ENCODE measurements at regions not wholly inside any gene's neighbourhood (a gene's known extent, or its start where the extent isn't known, plus 50 kb on each side); places are given as distances from the start of the nearest gene placed in this dataset.
A peak's percentile ranks its signal among the peaks of the same experiment; 100 is the strongest.

DNA sequence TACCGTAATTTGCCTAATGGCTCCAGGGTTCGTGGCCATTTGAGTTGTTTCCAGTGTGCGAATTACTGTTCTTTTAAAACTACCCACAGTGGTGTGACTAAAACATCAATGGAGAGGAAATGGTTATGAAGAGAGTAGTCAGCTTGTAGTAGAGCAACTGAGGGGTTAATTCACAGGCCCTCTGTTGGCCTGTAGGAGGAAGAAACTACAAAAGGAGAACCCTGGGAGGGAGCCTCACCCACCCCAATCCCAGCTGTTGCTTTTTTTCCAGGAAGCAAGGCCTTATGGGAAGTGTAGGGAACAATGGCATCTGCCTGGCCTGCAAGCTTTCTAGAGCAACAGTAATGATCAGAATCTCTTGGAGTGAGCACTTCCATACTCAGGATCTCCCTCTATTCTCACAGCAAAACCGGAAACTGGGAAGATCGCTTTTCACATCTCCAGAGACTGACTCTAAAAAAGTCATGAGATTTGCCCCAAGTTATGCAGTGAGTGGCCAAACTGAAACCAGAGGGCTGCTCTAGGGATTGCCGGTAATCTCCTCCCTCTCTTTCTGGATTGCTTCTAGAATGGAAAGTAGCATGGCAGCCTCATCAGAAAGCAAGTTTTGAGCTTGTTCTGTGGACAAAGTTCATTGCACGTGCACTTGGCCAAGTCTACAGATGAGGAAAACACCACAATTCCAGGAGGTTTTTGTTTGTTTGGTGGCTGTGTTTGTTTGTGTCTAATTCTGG lies 125.3 kb upstream of the PWP1 start:
- no peak for DNase-seq

DNA sequence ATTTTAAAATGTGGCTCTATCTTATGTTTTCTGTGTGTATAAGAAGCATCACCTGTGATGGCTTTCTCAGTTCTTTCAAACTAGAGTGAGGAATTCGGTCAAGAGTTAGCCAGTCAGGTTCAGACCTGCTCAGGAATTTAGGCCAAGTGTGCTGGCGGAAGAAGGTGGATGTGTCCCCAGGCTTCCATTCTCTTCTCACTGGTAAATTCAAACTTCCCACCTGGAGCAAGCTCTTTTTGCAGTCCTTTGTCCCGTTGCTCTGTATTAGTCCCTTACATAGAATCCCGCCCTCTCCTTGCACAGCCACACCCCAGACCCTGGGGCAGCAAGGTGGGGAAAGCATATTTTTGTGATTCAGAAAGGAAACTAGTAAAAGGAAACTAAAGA lies 124.7 kb upstream of the PWP1 start:
- no peak for DNase-seq

DNA sequence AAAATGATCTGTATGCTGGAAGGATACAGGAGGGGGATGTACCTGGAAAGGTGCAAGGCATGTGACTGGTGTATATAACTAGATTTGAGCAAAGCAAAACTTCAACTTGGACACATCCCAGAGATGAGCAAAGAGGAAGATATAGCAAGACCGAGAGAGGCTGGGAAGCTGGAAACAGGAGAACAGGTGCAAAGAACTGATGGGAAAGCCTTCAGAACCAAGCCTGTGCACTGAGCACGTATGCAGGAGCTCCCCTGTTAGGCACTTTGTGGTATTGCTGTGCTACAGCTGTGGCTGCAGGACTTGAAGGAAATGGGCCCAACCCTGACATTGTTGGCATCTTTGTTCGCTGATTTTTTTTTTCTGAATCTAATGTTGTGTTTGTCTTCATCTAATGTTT lies 120.7 kb upstream of the PWP1 start:
- peak; percentile 38 for DNase-seq

DNA sequence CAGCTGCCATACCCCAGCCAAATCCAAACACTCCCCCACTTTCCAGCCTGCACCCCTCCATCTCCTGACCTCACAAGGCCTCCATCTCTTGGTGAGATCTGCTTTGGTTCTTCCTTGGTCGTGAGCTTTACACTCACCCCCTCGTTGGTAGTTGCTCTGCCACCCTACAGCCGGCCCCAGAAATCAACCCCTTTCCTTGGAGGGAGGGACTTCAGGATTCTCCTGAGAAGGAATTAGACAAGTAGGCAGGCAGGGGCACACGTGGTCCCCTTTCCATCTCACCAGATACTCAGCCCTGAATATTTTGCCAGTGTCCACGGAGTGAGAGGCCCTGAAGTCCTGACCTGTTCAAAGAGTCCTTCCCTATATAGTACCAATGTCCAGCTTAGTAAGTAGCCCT lies 120.0 kb upstream of the PWP1 start:
- no peak for DNase-seq

DNA sequence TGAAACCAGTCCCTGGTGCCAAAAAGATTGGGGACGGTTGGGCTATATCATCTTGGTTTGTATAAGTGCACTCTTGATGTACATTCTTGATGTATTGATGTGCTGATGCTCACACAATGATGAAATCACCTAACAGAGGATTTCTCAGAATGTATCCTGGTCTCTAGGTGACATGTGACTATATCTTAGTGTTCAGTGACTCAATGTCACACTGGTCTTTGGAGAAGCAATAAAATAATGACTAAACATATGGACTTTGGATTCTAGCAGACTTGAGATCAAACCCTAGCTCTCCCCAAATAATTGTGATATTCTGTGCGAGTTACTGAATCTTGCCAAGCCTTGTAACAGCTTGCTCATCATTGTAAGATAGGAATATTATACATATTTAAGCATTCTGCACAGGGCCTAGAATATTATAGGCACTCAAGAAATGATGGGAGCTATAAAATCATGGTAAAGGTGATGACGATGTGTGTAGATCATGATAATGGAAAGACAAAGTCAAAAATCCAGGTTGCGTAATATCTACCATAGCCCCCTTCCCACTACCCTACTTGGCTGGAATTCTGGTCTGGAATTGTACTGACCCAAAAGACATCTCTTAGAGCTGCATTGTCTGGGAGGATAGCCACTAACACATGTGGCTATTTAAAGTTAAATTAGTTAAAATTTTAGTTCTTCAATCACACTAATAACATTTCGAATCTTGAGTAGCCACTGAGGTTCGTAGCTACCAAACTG lies 117.6 kb upstream of the PWP1 start:
- no peak for DNase-seq

DNA sequence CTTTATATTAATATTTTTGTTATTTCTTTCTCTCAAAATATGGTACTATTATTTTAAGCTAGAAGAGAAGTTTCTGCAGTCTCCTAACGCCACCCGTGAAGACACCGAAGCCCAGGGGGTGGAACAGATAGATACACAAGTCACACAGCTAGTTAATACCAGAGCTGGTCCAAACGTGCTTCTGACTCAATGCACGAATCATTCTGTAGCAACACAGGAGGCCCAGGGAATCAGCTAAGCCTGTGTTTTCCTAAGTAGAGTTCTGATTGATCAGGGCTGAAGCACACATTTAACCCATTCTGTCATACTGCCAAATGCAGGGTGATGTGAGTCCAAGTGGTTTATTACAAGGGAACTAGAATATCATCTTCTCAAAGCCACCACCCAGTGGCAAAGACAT lies 116.9 kb upstream of the PWP1 start:
- no peak for DNase-seq

DNA sequence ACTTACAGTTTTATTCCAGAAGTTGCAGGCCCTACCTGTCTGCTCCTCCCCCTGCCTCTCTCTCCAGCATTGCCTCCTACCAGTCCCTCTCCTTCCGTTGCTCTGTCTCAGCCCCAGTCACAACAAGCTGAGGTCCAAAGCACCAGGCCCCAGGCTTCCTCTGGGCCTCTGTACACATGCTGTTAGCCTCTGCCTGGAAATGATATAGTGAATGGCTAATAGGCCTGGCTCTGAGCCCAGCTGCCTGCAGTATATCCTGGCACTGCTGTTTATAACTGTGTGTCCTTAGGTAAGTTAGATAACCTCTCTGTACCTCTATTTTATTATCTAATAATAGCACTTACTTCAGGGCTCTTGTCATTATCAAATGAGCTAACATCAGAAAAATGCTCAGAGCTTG lies 114.9 kb upstream of the PWP1 start:
- no peak for DNase-seq

DNA sequence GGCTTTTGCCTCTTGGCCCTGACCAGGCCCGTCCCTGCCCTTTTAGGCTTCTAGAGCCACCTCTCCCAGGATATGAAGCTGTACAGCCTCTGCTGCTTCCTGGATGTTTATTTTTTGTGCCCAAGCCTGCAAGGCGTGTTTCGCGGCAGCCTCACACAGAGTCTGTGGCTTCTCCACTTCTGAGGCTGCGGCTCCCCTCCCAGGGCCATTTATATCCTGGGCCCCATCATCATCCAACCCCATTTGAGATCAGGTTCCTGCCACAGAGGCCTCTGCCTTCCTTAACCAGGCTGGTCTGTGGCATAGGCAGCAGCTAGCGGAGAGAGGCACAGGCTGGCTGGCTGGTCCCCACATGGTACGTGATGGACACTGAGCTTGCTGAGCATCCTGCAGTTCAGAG lies 114.1 kb upstream of the PWP1 start:
- DNase-seq, result no peak

DNA sequence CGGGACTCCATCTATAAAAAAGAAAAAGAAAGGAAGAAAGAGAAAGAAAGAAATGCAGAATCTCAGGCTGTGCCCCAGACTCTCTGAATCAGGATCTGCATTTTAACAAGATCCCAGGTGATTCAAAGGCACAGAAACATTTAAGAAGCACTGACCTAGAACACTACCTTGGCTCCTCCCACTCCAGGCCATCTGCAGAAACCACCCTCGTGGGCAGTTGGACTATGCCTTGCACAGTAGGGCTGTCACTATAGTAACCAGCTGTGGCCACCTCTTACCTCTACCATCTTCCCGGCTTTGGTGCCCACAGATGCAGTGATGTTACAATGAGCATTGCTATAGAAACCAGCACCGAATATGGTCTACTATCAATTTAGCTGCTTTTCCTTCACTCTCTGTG lies 110.9 kb upstream of the PWP1 start:
- DNase-seq, result no peak

DNA sequence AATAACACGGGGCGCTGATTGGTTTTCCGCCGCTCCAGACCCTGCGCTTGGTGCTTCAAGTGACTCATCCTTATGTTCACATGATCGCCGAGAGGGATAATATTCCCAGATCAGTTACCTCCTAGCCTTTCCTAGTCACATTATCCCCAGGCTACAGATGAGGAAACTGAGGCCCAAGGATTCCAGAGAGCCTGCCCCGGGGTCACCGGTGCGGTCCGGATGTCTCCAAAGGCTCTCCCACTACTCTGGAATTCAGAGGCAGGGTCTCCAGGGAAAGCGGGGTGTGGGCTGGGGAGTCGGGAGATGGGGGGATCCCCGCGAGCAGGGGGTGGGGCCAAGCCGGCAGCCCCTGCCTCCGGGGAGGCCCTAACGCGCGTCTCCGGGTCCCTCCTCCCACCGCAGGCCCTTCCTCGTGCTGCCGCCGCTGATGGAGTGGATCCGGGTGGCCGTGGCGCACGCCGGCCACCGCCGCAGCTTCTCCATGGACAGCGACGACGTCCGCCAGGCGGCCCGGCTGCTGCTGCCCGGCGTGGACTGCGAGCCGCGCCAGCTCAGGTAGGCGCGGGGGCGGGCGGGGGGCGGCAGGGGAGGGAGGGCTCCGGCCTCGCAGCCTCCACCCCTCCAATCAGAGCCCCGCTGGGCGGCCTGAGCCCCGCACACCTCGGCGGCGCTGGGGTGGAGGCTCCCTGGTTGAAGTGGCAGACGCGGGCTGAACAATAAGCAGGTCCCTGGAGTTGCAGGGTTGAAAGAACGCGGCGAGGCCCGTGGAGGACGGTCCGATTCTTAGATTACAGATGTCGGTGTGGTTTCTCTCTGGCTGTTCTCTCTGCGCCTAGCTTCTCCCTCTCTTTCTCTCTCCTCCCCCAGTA lies 104.6 kb upstream of the PWP1 start:
- DNase-seq, result no peak

DNA sequence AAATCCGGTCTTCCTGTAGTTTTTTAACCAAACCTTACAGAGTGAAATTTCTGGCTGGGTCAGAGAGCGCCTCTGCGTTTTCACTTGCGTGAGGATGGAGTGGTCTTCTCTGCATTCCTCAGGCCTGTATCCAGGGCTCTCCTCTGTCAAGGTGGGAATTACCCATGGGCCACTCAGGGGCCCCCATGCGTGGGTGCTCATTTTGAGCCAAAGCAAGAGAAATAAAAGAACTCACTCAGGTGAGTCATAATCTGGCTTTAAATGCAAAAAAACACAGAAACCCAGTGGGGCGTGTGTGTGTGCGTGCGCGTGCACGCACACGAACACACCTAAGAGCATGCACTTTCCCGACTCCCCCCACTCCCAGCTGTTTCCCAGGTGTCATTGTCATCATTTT lies 104.0 kb upstream of the PWP1 start:
- DNase-seq, result no peak

DNA sequence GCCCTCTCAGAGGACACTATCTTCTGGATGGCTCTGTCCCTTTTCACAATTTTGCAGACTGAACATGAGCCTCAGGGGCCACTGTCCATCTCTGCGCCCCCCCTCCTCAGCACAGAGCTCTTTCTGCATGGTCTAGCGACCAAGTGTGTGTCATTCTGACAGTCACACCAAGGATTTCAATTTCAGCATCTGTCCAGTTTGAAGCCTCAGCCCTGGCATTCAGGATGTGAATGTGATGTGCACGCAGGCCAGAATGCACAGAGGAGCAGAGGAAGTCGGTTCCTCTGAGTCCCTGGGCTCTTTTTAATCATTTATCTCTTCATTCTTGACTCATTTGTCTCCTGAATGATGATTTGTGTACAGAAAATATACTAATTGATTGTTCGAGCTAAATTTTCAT lies 102.0 kb upstream of the PWP1 start:
- DNase-seq, result no peak

DNA sequence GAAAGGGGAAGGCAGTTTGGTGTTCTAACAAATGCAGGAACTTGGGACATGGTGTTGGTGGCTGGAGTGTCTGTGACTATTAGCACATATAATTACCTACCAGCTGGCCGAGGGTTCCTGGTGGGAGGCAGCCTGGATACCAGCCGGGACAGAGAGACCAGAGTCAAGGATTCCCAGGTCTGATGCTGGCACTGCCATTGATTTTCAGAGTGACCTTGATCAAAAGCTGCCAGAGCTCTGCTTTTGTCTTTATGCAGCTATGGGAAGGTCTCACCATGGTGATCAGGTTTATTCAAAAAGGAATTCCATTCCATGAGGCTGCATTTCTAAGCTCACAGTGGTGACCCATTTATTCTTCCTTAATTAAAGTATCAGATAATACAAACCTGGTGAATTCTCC lies 101.0 kb upstream of the PWP1 start:
- DNase-seq, result no peak

DNA sequence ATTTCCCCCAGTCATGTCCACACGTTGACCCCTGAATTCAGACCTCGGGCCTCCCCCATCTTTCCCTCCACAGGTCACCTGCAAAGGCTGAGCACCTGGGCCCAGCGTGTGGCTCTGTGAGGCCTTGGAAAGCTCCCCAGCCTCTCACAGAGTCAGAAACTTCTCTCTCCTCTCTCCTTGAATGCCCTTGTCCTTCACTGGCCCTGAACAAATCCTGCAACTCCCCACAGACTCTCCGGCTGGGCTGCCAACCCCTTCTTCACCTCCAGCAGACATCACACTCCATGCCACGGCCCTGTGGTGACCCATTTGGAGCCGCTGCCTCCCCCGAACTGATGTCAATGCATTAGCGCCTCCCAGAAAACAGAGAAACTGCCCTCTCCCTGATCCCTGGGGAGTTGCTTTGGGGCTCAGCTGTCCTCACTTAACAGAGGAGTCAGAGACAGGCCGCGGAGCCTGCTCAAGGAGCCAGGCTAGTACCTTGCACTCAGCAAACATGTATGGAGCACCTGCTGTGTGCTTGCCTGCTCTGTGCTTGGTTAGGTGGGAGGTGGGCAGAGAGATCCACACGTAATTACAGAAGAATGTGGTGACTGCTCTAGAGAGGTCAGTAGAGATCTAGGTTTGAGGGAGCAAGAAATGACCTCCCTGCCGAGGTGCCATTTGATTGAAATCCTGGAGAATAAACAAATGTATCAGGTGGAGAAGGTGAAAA lies 99.2 kb upstream of the PWP1 start:
- DNase-seq, result no peak

DNA sequence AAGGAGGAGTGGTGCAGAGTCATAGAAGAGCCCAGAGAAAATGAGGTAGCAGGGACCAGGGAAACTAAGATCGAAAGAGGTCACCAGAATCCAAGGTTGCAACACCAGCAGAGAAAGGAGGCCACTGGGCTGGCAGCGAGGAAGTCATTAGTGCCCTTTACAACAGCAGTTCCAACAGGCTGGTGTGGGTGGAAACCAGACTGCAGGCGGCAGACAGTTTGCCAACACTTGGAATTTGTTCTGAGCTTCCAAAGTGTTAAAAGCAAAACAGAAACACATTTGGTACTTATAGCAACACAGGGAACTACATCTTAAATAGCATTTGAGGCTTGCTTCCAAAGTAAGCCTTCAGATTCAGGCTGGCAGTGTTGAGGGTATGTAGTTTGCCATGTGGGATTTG lies 95.2 kb upstream of the PWP1 start:
- no peak for DNase-seq

DNA sequence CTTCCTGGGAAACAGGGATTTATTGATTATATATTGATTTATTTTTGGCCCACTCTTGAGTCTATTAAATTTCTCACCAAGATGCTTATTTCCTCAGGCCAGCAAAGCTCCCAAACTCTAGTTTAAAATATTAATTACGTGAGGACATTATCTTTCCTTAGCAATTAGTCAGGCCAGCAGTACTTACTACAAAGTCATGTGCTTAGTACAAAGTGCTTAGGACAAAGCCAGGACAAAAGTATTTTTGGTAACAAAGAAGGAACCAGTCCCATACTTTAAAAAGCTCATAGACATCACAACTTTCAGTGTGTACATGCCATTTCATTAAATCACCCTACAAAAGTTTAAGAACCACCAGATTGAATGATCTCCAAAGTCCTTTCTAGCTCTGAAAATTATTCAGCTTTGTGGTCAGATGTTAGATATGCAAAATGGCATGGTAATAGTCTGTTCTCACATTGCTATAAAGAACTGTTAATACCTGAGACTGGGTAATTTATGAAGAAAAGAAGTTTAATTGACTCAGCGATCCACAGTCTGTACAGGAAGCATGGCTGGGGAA lies 94.7 kb upstream of the PWP1 start:
- DNase-seq, result no peak

DNA sequence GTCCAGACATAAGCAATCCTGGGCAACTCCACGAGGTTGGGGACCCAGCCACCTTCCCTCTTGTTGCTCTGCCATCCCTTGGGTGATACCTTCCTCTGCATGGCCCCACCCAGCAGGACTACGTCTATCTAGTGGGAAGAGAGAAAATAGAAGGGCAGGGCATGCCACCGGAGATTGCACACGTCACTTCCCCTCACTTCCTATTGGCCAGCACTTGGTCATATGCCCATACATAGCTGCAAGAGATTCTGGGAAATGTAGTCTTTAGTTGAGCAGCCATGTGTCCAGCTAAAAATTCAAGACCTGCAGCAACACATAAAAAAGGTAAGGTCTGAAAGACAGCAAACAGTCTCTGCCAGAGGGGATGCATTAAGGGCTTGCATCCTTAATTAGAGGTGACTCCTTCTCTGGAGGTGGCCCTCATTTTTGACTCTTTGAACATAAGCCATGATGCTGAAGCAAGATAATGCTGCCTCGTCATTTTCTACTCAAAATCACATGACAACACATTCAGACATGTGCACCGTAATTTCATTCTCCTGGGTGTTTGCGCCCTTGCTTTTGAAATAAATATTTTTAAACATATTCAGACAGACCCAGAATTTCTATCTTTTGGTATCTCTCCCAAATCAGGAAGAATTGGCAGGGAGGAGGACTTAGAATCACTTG lies 91.8 kb upstream of the PWP1 start:
- DNase-seq, result no peak

DNA sequence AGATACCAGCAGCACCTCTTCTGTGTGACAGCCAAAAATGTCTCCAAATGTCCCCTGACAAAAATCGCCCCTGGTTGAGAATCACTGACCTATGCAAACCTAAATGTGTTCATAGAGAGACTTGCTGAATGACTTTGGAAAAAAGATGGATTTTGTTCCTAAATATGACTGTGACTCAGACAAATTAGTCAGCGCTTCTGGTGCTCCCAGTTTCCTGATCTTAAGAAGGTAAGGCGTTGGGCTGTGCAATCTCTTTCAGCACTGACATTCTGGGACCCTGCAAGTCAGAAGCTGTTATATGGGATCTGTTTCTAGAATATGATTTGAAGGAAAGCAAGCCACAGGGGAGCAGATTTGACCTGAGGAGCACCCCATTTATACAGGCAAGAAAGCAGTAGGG lies 90.6 kb upstream of the PWP1 start:
- no peak for DNase-seq

DNA sequence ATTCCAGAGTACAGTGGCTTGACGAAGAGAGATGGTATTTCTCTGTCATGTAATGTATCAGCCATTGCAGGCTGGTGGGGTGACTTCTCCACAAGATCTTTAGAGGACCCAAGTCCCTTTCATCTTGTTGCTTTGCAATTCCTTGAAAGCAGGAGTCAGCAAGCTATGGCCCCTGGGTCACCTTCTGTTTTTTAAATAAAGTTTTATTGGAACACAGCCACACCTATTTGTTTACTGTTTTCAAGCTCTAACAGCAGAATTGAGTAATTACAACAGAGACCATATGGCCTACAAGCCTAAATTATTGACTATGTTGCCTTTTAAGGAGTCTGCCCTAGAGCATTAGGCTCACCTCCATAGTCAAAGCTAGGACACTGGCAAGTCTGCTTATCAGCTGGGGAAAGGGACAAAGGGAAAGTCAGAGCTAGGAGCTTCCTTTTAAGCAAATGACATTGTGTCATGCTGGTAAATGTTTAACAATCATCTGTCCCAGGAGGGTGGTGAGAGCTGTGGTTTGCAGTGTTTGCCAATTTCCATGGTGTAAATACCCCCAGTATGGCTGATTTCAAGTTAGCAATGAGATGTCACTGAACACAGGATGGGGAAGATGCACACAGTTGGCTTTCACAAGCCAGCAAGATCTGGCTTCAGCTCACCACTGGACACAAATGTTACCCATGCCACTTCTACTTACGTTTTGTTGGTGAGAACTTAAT lies 87.7 kb upstream of the PWP1 start:
- no peak for DNase-seq

DNA sequence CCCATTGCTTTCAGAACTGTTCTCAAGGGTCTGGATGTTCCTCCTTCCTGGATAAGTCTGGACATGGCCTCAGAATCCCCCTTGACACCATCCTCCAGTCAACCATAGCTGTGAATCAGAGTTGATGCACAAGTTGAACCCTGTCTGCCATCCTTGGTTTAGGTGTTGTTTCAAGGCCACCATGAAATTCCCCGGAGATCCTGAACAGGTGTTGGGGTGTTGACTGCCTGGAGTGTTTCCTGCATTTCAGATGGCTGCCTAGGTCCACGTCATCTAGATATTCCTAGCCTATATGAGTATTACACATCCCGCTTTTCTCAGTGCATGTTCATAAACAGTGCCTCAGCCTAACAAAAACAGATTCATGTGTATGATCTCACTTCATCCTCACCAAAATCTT lies 86.7 kb upstream of the PWP1 start:
- no peak for DNase-seq

DNA sequence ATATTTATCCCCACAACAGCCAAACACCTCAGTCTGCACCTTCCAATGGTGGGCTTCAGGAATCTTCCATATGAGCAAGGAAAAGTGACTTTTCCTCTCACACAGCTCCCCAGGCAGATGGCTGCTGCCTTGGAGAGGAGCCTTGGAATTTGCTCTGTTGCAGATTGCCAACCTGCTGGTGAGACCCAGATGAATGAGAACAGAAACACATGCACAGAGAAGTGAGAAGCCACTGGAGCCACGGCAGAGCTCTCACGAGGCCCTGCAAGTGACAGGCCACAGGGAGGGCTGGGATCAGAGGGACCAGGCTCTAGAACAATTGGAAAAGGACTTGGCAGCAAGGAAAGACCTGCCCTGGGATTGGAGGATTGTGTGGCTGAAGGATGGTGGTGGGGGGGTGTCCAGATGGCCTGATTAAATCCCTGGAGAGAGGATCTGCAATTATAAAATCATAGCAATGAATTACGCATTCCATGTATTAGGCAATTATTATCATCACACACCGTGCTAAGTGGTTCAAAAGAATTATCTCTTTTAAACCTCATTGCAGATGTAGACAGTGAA lies 84.9 kb upstream of the PWP1 start:
- DNase-seq, result no peak

Measured in NCI-H1436 (cell line).